ENCODE measurements at regions not wholly inside any gene's neighbourhood (a gene's known extent, or its start where the extent isn't known, plus 50 kb on each side); places are given as distances from the start of the nearest gene placed in this dataset.
"Not testable (repeated sequence)": the region's sequence is repeated elsewhere in the genome, so short reads cannot be mapped to it uniquely, and the experiment has no call there.

DNA sequence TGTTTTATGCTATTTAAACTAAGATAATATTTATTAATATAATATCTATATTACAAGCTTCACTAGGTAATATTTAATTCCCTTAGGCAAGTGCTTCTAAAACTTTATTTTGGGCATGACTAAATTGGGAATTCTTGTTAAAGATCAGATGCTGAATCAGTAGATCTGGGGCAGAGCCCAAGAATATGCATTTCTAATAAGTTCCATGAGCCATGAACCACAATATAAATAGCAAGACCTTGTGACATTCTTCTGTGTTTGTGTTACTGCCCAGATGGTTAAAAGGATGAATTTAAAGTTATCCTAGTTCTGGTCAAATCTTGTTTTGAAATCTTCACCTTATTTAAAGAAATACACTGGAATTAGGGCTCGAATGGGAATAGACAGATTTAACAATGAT lies 258.4 kb upstream of the CACNA2D1 start:
- DNase-seq (ENCODE audit: low read depth): no peak

DNA sequence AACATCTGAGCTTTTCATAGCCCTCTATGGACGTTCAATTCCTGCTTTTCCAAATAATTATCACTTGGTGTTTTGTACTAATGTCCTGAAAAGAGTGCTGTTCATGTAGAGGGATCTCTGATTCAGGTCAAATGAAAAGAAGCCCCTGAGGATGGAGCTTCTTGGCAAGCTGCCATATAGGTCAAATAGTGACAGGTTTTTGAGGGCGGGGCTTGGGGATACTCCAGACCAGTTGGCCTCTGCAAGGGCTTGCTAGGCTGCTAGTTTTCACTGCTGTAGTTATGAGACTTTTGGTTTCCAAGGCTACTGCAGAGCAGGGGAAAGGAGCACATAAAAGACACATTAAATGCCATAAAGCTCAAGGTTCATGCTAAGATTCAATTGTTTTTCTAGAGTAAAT lies 257.2 kb upstream of the CACNA2D1 start:
- DNase-seq (ENCODE audit: low read depth): no peak

DNA sequence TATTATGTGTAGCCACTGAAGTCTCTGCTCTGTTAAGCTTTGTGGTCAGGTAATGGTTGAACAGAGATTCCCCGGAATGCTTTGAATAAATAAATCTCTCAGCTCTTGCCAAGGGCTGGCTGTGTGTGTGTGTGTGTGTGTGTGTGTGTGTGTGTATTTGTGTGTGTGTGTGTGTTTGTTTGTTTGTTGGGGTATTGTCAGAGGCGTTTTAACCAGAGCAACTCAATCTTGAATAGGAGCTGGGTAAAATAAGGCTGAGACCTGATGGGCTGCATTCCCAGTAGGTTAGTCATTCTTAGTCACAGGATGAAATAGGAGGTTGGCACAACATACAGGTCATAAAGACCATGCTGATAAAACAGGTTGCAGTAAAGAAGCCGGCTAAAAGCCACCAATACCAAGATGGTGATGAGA lies 256.2 kb upstream of the CACNA2D1 start:
- DNase-seq (ENCODE audit: low read depth): no peak

DNA sequence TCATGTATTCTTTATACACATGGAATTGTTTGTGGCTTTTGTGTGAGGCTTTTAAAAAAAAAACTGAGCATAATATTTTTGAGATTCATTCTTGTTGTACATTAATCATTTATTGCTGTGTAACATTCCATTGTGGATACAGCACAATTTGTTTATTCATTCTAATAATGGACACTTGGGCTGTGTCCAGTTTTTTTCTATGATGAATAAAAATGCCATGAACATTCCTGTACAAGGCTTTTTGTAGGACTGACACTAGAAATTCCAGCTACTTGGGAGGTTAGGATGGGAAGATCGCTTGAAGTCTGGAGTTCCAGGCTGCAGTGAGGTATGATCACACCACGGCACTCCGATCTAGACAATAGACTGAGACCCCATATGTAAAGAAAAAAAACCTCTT lies 254.3 kb upstream of the CACNA2D1 start:
- no peak for DNase-seq (ENCODE audit: low read depth)

DNA sequence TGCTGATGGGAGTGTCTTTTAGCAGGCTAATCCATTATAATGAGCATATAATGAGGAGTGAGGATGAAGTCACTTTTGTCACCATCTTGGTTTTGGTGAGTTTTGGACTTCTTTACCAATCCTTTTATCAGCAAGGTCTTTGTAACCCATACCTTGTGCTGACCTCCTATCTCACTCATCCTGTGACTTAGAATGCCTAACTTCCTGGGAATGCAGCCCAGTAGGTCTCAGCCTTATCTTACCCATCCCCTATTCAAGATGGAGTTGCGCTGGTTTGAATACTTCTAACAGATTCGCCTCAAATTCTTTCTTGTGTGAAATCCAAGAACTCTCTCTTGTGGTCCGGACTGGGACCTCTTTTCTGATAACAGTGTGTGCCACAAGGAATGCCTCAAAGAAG lies 253.1 kb upstream of the CACNA2D1 start:
- no peak for DNase-seq (ENCODE audit: low read depth)

DNA sequence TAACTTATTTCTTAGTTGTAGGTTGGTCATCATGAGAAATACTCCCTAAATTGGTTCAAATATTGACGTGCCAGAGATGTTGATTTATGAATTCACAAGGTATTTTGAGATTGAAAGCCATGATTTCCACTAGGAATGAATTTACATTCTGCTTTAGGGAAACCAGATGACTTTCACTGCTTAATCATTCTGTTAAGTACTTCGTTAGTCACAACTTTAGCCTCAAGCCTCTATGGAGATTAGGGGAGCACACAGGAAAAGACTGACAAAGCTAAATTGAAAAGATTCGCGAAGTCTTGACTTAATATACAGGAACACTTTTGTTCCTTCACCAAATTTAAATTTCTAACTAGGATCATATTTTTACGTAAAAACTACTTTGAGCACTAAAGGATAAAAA lies 250.4 kb upstream of the CACNA2D1 start:
- DNase-seq (ENCODE audit: low read depth): no peak

DNA sequence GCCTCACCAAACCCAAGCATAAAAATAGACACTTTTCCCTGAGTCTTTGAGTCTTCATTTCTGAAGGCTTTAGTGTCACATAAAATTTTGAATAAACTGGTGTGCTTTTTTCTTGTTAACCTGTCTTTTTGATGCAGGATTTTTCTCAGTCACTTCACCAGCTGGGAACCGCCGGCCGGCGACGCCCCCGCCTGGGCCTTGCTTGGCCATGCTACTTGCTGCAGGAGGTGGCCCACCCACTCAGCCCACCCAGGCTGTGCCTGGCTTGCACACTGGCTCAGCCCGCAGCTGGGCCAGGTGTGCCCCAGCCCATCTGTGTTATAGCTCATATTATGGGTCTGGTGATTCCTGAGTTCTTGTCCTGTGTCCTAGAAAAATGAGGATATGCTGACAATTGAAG lies 247.4 kb upstream of the CACNA2D1 start:
- no peak for DNase-seq (ENCODE audit: low read depth)

DNA sequence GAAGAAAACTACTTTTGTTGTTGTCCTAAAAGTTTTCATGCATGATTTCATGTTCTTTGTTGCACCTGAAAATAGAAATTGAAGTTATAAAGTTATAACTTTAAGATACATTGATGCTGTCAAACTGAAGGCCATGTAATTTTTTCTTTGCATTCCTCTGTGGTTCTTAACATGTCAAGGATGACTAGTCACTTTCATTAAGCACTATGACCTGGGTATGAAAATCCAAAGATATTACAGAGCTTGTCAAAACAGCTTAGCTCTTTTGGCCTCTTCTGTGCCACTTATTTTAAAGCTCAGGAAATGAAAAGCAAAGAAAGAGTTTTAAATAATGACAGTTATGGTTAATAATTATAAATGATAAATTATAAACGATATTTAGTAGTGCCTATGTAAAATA lies 241.6 kb upstream of the CACNA2D1 start:
- DNase-seq (ENCODE audit: low read depth): no peak

DNA sequence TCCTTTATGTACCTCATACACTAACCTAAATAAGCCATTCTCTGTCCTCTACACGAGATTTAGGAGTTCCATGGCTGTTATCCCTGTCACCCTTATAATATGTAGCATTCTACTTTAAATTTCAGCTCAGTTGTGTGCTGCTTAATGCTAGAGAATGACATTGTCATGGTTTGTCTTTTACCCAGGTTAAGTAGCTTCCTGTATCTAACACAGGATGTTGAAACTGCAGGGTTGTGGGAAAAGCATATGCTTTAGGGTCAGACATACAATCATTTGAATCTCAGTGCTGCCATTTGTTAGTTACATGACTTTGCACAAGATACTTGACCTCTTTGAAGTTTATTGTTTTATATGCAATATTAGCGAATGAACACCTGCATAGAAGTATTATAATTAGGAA lies 235.1 kb upstream of the CACNA2D1 start:
- DNase-seq (ENCODE audit: low read depth): no peak

DNA sequence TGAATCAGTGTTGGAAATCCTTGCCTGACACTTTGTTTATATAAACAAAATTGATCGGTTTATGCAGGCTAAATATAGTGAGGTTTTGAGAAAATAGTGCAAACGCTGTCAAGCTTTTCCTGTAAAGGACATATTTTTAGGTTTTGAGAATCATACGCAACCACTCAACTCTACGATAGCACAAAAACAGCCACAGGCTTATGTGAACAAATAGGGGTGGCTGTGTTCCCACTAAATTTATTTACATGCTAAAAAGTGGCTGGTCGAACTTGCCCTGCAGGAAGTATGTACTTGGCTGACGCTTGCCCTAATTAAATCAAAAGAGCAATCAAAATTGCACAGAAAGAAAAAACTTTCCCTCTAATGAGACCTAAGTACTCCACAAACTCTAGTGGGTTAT lies 234.7 kb upstream of the CACNA2D1 start:
- DNase-seq (ENCODE audit: low read depth): no peak

DNA sequence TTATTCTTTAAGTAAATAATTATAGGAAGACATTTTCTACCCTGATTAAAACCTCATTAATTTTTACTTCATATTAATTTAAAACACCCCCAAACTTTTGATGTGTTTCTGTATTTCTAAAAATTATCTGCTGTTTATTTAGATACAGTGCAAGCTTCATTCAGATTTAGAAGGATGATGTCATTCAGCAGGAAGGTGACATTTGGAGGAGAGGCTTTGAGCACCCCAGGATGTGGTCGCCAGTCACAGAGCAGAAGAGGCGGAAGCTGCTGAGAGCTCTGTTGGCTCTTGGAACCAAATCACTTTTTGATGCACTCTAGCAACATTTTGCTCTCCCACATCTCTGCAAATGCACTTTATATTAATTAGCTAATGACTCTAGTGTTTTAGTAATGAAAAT lies 233.9 kb upstream of the CACNA2D1 start:
- no peak for DNase-seq (ENCODE audit: low read depth)

DNA sequence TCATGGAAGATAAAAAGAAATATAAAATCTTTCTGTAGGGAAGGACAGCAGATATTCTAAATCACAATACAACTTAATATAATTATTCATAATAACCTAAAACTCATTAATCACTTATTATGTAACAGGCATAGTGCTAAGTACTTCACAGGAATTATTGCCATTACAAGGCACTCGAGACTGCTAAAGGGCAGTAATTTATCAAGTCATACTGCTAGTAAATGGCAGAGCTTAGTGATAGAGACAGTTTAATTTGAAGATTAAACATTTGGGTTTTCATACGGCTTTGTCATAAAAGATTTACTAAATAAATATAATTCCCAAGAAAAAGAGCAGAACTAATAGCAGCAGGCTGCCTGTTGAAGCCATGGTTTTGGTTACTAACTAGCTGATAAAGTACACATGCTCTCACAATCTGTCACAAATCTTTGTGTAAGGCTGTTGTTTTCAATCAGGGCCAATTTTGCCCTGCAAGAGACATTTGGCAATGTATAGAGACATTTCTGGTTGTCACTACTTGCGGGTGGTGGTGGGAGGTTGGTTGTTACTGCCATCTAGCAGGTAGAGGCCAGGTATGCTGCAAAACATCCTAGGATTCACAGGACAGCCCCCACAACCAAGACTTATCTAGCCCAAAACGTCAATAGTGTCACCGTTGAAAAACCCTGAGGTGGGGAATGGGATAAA lies 233.3 kb upstream of the CACNA2D1 start:
- no peak for DNase-seq (ENCODE audit: low read depth)

DNA sequence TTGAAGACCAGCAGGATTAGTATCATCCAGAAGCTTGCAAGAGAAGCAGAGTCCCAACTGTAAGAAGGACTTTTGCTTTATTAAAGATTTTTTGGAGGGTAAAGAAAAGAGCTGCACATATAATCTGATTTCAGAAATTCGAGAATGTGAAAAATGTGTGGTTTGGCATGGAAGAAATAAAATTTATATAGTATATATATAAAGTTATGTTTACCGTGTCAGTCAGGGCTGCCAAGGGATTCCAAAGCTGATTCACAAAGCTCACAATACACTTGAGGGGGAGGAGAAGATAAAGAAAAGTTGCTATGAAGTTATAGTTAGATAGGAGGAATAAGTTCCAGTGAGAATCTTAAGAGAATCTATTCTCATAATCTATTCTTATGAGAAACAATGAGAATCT lies 231.8 kb upstream of the CACNA2D1 start:
- no peak for DNase-seq (ENCODE audit: low read depth)

DNA sequence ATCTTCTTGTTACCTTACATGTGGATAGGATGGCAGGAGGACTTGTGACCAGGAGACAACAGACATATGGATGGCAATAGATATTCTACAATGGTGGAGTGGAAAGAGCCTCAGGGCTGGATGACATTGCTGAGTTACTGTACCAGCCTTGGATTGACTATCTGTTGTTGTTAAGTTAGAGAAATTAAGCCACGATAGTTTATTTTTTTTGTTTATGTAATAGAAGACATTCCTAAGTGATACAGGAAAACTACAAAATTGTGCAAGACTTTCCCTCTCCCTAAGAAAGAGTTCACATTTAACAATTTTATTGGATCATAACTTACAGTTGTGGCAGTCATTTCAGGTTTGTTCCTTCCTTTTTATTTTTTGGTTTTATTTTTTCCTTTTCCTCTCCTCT lies 230.7 kb upstream of the CACNA2D1 start:
- no peak for DNase-seq (ENCODE audit: low read depth)

DNA sequence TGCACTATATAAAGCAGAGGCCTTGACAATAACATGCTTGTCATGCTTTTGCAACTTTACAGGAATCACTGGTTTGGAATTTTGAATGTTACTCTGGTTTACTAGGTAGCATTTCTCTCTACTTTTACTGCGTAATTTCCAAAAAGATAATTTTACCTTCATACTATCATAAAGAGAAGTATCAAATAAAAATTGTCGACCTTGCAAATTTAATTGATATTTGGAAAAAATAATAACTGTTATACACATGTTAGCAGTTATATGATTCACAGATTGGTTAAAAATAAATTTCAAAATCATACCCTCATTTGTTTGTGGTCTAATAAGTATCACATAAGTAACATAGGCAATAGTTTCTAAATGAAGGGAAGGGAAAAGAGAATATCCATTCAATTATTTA lies 228.5 kb upstream of the CACNA2D1 start:
- no peak for DNase-seq (ENCODE audit: low read depth)

DNA sequence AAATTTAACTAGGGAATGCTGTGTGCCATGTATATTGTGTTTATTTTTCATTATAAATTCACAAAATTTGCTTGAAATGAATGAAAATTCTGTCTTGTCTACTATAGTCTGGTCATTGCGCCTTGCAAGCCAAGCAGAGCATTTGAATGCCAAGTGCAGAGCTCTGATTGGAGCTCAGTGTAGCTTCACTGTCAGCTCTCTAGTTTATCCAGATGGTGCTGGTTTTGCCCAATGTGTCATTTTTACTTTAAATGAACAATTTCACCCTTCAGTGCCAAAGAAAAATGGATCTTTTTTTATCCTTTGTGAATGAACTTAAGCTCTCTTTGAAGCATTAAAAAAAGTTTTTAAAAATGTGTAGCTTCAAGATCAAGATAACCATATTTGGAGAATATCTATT lies 225.6 kb upstream of the CACNA2D1 start:
- DNase-seq (ENCODE audit: low read depth): no peak

DNA sequence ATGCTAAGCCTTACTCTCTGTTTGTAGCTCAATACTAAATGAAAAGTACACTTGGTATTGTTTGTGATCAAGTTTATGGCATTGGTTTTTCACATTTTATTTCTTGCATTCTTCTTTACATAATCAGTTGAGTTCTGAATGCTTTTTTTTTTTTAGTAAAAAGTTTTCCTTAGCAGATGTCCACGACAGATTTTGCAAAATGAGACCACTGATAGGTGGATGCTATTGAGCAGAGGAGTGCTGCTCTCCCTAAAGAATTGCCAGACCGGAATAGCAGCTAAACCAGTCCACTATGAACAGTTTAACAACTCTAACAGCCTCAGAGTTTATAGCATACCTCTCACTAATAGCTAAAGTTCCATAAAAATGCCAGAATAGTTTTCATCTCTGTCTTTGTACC lies 225.1 kb upstream of the CACNA2D1 start:
- no peak for DNase-seq (ENCODE audit: low read depth)

DNA sequence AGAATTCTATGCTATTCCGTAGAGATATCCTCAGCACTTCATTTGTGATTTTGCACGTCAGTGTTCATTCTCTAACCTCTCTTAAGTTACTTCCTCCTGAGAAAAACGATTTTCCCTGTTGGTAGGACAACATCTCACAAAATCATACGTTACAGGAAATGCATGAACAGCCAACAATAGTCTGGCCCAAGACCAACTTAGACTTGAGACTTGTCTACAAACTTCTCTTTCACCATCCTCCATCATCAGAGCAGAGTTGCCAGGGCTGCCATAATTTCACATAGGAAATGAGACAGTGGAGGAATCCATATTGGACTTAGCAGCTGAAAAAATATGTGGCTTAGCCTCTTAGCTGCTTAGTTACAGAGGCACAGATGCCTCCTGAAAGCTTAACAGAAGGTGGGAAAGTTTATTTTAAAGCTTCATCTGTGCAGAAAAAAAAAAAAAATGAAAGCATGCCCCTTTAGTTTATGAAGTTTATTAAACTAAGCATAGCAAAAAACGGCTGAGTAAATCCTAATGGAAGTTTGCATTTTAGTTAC lies 222.5 kb upstream of the CACNA2D1 start:
- DNase-seq (ENCODE audit: low read depth): no peak

DNA sequence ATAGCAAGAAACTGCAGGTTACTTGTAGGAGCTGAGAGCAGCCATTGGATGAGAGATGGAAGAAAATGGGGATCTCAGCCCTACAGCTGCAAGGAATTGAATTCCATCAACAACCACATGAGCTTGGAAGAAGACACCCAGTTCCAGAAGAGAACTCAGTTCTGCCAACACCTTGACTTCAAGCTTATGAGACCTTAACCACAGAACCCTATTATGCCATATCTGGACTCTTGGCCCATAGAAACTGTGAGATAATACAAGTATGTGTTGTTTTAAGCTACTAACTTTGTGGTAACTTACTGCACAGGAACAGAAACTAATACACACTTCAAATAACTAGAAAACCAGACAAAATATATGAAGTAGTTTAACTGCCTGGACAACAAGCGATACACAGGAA lies 212.4 kb upstream of the CACNA2D1 start:
- no peak for DNase-seq (ENCODE audit: low read depth)

DNA sequence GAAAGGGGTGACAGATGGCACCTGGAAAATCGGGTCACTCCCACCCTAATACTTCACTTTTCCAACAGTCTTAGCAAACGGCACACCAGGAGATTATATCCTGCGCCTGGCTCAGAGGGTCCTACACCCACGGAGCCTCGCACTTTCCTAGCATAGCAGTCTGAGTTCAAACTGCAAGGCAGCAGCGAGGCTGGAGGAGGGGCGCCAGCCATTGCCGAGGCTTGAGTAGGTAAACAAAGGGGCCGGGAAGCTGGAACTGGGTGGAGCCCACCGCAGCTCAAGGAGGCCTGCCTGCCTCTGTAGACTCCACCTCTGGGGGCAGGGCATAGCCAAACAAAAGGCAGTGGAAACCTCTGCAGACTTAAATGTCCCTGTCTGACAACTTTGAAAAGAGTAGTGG lies 206.5 kb upstream of the CACNA2D1 start:
- DNase-seq (ENCODE audit: low read depth): not testable (repeated sequence)

DNA sequence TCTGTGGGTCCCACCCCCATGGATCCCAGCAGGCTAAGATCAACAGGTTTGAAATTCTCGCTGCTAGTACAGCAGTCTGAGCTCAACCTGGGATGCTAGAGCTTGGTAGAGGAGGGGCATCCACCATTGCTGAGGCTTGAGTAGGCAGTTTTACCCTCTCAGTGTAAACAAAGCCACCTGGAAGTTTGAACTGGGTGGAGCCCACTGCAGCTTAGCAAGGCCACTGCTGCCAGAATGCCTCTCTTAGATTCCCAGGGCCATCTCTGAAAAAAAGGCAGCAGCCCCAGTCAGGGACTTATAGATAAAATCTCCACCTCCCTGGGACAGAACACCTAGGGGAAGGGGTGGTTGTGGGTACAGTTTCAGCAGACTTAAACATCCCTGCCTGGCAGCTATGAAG lies 190.0 kb upstream of the CACNA2D1 start:
- DNase-seq (ENCODE audit: low read depth): no peak

DNA sequence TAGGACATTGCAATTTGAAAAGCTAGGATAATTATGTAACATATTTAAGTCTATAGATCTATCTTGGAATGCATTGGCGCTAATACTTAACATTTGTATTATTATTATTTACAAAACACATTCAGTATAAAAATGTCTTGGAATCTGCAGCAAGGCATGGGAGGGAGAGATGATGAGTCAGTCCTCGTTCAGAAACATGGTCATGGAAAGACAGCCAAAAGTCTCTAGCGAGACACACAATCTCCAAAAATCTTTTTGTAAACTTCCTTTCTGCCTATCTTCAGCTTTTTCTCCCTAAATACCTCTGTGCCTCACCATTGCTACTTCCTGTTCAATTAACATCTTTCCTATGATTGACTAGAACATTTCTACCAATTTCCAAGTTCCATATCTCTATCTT lies 188.4 kb upstream of the CACNA2D1 start:
- no peak for DNase-seq (ENCODE audit: low read depth)

DNA sequence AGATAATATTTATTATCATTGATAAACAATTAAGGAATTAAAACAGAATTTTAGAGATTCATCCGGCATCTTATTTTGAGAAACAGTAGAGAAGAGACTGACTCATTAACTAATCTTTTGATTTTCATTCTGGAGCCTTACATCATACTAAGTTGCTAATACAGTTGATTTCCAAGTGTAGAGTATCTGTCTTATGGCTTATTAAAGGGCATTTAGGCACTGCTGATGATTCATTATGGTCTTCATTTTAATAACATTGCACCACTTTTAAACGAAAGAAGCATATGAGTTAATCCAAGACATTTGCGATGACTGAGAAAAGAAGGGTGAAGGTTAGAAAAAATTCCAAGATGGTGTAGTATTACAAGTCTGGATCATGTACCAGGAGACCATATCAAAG lies 186.0 kb upstream of the CACNA2D1 start:
- DNase-seq (ENCODE audit: low read depth): no peak

DNA sequence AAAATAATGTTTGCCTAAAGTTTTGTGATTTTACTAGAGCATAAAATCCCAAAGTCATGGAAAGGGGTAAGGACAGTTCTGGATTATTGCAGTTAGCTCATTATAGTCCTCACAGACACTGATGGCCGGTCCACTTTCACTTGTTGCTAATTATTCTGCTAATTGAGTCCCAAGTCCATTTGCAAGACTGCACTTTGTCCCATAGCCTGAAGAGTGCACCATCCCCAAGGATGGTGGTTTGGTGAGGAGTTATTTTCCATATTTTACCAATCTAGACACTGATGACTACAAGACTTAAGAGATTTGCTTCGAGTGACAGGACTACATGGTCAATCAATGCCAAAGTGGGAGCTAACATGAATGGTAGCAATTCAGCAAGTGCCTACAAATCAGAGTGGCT lies 181.8 kb upstream of the CACNA2D1 start:
- DNase-seq (ENCODE audit: low read depth): no peak

DNA sequence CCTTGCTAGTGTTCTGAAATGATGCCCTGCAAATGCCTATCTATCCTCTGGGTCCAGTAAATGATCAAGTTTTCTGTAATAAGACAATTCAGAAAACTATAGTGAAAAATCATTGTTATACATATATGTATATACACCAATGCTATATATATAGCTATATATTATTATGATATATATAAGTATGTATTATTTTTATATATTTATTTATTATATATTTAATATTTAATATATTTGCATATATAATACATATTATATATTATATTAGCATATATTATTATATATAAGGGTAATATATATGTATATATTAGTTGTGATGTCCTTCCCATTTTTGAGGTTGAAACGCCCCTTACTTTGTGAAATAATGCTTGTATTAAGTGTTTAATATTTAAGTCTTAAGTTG lies 181.4 kb upstream of the CACNA2D1 start:
- no peak for DNase-seq (ENCODE audit: low read depth)

All from stimulated activated CD8-positive, alpha-beta memory T cell treated with anti-CD3 and anti-CD28 coated beads, Interleukin-15, amount 100 ng/mL, for 24 hours (primary cell).